ENCODE measurements at regions not wholly inside any gene's neighbourhood (a gene's known extent, or its start where the extent isn't known, plus 50 kb on each side); places are given as distances from the start of the nearest gene placed in this dataset.

DNA sequence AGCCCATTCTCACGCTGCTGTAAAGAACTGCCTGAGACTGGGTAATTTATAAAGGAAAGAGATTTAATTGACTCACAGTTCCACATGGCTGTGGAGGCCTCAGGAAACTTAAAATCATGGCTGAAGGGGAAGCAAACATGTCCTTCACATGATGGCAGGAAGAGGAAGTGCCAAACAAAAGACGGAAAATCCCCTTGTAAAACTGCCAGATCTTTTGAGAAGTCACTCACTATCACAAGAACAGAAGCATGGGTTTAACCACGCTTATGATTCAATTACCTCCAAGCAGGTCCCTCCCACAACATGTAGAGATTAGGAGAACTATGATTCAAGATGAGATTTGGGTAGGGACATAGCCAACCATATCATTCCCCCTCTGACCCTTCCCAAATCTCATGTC, 335.5 kb downstream of the IL15 start:
- no peak overlapping the region for H3K4me3 ChIP-seq
- ATAC-seq (replicated peaks in 6 of 8) = no peak
- no peak overlapping the region for H3K27ac ChIP-seq
- WGBS, 10 experiments = 14 to 90% (median 77%) methylated on average over 1 to 3 of the region's 3 CpGs; no CpG with 5 or more reads in 5 of the 10 experiments
- in situ Hi-C loops (cut with MboI; ENCODE audit: low pct_unique_long_range_greater_than_20kb in 2 of 9, low sequenced_read_pairs in 9 of 9, unreplicated experiment in 9 of 9) = no loop called here
- no peaks in the 10 kb centered on the region for H3K4me1 ChIP-seq (replicated peaks in 1 of 2)

DNA sequence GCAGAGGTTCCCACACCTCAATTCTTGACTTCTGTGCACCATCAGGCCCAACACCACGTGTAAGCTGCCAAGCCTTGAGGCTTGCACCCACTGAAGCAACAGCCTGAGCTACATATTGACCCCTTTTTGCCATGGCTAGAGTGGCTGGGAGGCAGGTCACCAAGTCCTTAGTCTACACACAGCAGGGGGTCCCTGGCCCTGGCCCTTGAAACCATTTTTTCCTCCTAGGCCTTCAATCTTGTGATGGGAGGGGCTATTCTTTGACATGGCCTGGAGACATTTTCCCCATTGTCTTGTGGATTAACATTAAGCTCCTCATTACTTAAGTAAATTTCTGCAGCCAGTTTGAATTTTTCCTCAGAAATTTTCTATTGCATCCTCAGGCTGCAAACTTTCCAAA, 336.6 kb downstream of the IL15 start:
- H3K4me3 ChIP-seq = no peak overlapping the region
- ATAC-seq (replicated peaks in 6 of 8) = no peak
- in situ Hi-C loops (cut with MboI; ENCODE audit: low pct_unique_long_range_greater_than_20kb in 2 of 9, low sequenced_read_pairs in 9 of 9, unreplicated experiment in 9 of 9) = no loop called here
- H3K4me1 ChIP-seq (replicated peaks in 1 of 2) = no peaks in the 10 kb centered on the region
- WGBS, 10 experiments = 0 to 44% (median 43%) methylated on average over 1 of the region's 1 CpG; no CpG with 5 or more reads in 7 of the 10 experiments
- no peak overlapping the region for H3K27ac ChIP-seq

All from motor neuron (in vitro differentiated cells).